ENCODE measurements at regions not wholly inside any gene's neighbourhood (a gene's known extent, or its start where the extent isn't known, plus 50 kb on each side); places are given as distances from the start of the nearest gene placed in this dataset.

DNA sequence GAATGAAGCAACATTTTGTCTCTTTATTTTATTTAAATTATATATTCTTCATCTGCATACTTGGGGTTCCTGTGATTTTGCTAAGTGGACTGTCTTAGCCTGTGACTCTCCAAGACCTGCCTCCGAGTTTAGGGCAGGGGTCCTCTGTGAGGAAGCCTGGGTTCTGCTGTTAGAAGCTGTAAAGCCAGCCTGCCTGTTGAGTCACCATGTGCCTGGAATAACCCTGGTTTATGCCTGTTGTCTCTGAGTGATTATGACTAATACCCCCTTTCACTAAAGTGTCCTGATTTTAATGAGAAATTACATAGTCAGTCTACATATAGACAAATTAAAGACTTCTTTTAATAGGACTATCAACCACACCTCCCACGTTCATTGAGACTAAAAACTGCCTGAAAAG lies 369.1 kb downstream of the ZNF521 start:
- no peak for FAIRE-seq
- H3K4me1 ChIP-seq, result no peaks in the 10 kb centered on the region
- no peaks in the 10 kb centered on the region for H3K9me3 ChIP-seq
- TF ChIP-seq, protein P1, sequence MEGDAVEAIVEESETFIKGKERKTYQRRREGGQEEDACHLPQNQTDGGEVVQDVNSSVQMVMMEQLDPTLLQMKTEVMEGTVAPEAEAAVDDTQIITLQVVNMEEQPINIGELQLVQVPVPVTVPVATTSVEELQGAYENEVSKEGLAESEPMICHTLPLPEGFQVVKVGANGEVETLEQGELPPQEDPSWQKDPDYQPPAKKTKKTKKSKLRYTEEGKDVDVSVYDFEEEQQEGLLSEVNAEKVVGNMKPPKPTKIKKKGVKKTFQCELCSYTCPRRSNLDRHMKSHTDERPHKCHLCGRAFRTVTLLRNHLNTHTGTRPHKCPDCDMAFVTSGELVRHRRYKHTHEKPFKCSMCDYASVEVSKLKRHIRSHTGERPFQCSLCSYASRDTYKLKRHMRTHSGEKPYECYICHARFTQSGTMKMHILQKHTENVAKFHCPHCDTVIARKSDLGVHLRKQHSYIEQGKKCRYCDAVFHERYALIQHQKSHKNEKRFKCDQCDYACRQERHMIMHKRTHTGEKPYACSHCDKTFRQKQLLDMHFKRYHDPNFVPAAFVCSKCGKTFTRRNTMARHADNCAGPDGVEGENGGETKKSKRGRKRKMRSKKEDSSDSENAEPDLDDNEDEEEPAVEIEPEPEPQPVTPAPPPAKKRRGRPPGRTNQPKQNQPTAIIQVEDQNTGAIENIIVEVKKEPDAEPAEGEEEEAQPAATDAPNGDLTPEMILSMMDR (IDR thresholded peaks at IDR 0.05), result no peak
- no peaks in the 10 kb centered on the region for H3K36me3 ChIP-seq
- intact Hi-C loops (cut with DNase I), result no loop called here
- 38 to 57% methylated on average over 2 of the region's 2 CpGs for WGBS, 2 donors
- DNase-seq, result no peak
- H3K27ac ChIP-seq, result no peak overlapping the region
- H3K27me3 ChIP-seq, result no peaks in the 10 kb centered on the region
- H3K4me3 ChIP-seq, result no peak overlapping the region
- no peak for ATAC-seq

DNA sequence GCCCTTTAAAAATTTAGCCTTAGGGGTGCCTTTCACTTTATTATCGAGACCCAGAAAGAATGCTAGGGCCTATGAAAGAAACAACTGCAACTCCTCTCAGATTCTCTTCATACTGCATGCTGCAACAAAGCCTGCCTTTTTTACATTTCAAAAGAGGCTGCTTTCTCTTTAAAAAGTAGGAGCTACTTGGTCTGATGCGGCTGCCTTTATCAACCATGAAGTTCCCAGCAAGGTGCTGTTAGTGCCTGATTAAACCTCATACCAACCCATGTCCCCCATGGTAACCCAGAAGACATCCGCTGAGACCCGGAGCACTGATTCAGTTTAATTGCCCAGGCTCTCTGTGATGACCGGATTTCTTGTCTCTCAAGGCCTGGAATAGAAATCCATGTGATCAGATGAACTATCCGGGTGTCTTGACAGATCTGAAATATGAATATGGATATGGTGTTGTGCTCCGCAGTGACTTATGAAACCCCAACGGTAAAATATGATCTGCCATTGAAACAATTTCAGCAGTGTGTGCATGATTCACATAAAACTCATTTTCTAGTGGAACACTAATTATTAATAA lies 368.3 kb downstream of the ZNF521 start:
- no peak overlapping the region for H3K27ac ChIP-seq
- no peaks in the 10 kb centered on the region for H3K27me3 ChIP-seq
- intact Hi-C loops (cut with DNase I), result no loop called here
- no peaks in the 10 kb centered on the region for H3K36me3 ChIP-seq
- 63% methylated on average over 8 of the region's 8 CpGs for WGBS, 2 donors
- no peak for FAIRE-seq
- no peak for ATAC-seq
- no peak for DNase-seq
- no peaks in the 10 kb centered on the region for H3K9me3 ChIP-seq
- H3K4me3 ChIP-seq, result no peak overlapping the region
- TF ChIP-seq, protein P1 (IDR thresholded peaks at IDR 0.05), result no peak
- no peaks in the 10 kb centered on the region for H3K4me1 ChIP-seq

DNA sequence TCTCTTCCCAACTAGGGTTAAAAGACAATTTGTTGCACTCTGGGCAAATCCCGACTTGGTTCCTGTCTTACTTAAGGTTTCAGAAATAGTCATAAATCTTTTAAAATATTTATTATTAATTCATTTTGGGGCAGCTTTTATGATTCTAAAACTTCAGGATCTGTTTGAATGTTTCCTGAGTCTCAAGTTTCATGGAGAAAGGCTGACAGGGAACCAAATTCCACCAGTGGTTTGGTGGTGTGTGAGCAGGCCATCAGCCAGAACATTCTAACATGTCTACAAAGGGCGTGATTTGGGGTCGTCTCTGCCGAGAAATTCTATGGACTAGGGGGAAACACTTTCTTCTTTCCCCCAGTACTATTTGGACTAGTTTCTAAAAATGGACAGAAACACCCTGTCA lies 366.4 kb downstream of the ZNF521 start:
- FAIRE-seq, result no peak
- ATAC-seq, result no peak
- intact Hi-C loops (cut with DNase I), result no loop called here

DNA sequence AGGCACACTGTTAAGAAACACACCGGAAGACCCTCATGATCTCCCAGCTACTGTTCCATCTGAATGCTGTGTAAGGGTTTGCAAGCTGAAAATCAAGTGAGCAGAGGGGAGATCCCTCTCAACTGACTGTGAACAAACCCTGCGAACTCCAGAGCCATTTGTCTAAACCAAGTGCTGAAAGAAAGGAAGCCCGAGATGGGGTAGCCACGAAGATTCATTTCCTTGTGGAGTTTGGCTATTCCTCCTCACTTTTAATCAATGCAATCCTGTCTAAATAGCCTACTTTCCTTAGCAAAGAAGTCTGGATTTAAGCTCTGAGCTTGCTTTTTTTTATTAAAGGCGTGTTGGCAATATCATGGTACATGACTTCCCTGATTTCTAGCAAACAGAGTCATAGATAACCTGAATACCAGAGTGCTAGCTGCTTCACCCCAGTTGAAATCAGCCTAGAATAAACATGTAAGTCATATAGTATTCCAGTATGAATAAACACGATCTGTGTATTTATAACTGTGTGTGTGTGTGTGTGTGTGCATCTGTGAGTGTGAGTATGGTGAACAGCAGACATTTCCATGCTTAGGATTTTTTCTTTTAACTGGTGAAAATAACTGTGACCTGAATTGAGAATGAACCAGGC lies 365.2 kb downstream of the ZNF521 start:
- no peak for DNase-seq
- H3K4me3 ChIP-seq, result no peak overlapping the region
- no peaks in the 10 kb centered on the region for H3K4me1 ChIP-seq
- H3K27me3 ChIP-seq, result no peaks in the 10 kb centered on the region
- TF ChIP-seq, protein P1 (IDR thresholded peaks at IDR 0.05), result no peak
- FAIRE-seq, result no peak
- intact Hi-C loops (cut with DNase I), result no loop called here
- no peaks in the 10 kb centered on the region for H3K36me3 ChIP-seq
- H3K27ac ChIP-seq, result no peak overlapping the region
- no peaks in the 10 kb centered on the region for H3K9me3 ChIP-seq
- ATAC-seq, result no peak
- WGBS, 2 donors, result 34 to 42% methylated on average over 6 of the region's 6 CpGs

More for the DNA sequence above, 366.4 kb downstream of the ZNF521 start:
- no peak for DNase-seq
- H3K27ac ChIP-seq, result no peak overlapping the region
- no peak overlapping the region for H3K4me3 ChIP-seq
- no peaks in the 10 kb centered on the region for H3K4me1 ChIP-seq
- no peaks in the 10 kb centered on the region for H3K9me3 ChIP-seq
- WGBS, 2 donors, result 45 to 54% methylated on average over 4 of the region's 4 CpGs
- TF ChIP-seq, protein P1 (IDR thresholded peaks at IDR 0.05), result no peak
- H3K36me3 ChIP-seq, result no peaks in the 10 kb centered on the region
- H3K27me3 ChIP-seq, result no peaks in the 10 kb centered on the region
